PC-3 (cell line): ENCODE measurements at regions not wholly inside any gene's neighbourhood (a gene's known extent, or its start where the extent isn't known, plus 50 kb on each side); places are given as distances from the start of the nearest gene placed in this dataset.

ENCODE experiments used
- CTCF ChIP-seq: fragments of 300-600 bp; sonication (generic); conservative IDR thresholded peaks from 2 replicates; pipeline ENCODE4 v1.5.1; 2017; ENCODE audit warnings: antibody characterized with exemption, low read depth, mild to moderate bottlenecking, low read length
- EZH2 ChIP-seq: fragments of 300-600 bp; sonication (generic); IDR thresholded peaks from one replicate; pipeline ENCODE4 v1.6.1; 2017; ENCODE audit warnings: antibody characterized with exemption, mild to moderate bottlenecking, low read length; ENCODE audit not compliant: unreplicated experiment
- EZH2phosphoT487 ChIP-seq: fragments of 300-600 bp; sonication (generic); IDR thresholded peaks from 2 replicates; pipeline ENCODE4 v1.6.1; 2018; ENCODE audit warnings: mild to moderate bottlenecking, antibody characterized with exemption, low read length, borderline replicate concordance

- TF ChIP-seq EZH2phosphoT487 (no peak), CTCF (no peak), EZH2 (no peak)
These were observed 218.7 kb upstream of the SGO1 start for GRCh38 chr3:20404741-20405100.
